Stimulated activated CD8-positive, alpha-beta memory T cell treated with anti-CD3 and anti-CD28 coated beads, Interleukin-7, amount 100 ng/mL, for 1 hour (primary cell): ENCODE measurements at regions not wholly inside any gene's neighbourhood (a gene's known extent, or its start where the extent isn't known, plus 50 kb on each side); places are given as distances from the start of the nearest gene placed in this dataset.
"Not testable (repeated sequence)": the region's sequence is repeated elsewhere in the genome, so short reads cannot be mapped to it uniquely, and the experiment has no call there.

Source experiments
- DNase-seq, 2 donors: peaks; one replicate each; pipeline ENCODE4 v3.0.0-alpha.2; 2020; ENCODE audit warnings: low read depth in 2 of 2

DNA sequence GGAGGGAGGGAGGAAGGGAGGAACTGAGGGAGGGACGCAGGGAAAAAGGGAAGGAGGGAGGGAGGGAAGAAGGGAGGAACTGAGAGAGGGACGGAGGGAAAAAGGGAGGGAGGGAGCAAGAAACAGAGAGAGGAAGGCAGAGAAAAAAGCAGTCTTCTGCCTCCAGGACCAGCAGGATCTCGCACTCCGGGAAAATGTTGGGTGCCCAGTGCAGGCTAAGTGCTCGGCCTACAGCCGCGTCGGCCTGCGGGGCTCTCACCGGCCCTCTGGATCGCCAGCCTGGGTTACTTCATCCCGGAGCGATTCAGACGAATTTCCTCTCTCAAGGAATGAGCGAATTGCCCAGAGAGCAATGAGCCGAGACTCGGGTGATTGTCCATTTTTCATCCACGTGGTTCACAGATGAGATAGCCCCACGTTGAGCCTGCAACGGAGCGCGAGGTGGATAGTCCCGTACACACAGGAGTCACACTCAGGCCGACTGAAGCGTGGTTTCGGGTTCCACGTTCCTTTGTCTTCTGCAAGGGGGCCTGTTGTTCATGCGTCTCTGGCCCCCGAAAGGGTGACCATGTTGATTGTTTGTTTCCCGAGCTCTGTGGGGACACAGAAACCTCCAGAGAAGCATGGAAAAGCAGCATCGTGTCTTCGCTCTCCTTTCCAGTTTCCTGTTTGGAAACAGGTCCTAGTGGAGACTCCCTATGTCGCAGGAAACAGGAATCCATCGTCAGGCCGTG, 1937.1 kb upstream of the DEFB115 start:
- DNase-seq: not testable (repeated sequence)

DNA sequence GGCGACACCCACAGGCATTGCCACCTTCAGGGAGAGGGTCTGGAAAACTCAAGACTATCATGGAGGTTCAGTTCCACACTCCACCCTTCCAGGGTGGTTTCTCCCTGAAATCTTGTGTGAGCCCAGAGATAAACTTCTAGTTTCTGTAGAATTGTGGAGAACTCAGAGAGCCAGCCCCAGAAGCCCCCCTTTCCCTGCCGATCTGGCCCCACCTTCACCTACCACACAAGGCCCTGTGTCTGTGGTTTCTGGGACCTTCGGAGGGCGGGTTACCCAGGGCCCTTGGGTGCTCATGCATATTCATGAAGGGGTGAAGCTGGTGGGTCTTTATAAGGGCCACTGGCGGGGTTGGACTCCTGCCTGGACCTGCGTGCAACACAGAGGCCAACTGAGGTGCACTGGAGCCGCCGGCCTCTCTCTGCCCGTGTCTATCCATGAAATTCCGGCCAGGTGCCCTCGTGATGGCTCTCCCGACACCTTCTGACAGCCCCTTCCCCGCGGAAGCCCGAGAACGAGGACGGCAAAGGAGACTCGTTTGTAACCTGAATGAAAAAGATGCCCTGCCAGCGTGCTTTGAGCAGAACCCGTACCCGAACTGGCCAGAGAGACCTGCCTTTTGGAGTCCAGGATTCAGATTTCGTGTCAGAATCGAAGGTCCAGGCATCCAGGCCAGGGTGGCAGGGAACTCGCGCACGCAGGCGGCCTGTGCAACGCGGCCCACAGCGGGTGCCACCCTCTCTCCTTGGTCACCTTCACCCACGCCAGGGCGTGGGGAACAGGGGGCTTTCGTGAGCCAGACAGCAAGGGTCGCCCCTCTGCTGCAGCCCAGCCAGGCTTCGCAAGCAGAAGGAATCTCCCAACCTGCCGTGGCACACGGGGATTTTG, 1933.6 kb upstream of the DEFB115 start:
- DNase-seq: not testable (repeated sequence)

DNA sequence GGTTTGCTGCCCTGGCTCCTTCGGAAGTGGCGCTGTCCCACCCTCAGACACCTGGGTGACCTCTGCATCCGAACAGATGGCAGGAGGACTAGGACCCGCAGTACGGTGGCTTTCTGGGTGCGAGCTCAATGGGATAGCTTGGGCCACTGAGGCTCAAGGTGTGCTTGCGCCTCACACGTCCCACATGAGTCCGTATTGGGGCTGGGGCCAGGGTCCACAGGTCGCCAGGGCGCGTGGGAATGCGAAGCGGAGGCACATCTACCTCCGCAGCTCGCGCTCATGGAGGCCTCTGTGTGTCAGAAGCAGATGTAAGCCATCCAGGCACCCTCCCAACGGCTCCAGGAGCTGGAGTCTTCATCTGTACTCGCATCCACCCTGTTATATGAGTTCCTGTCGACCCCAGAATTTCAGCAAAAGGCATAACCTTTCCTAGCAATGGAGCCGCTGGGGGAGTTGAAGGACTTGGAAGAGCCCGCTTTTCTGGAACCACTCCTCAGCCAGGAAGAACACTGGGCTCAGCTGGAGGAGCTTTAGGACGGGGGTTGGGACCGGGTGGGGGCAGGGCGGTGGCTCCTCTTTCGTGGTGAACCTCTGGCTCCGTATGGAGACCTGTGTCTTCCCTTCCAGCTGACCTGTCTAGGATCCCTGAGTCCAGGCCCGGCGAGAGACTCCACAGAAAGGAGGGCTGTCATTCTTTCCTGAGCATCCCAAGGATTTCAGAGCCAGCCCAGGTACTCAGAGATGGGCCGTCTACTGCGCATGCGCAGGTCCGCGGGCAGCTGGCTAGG, 1932.8 kb upstream of the DEFB115 start:
- not testable (repeated sequence) for DNase-seq

DNA sequence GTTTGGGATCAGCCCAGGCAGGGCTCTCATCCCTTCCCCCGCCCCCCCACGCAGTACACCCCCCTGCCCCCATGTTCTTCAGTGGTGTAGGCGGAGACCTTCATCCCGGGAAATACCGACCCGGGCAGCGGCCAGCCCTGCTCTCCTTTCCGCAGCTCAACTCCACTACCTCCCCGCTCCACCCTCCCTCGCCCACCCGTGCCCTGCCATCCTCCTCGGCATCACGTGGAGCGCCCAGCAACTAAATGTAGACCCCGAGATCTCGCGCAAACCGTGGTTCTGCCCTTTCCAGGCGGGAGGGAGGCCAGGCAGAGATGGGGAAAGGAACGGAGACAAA, 1932.2 kb upstream of the DEFB115 start:
- DNase-seq: no peak

DNA sequence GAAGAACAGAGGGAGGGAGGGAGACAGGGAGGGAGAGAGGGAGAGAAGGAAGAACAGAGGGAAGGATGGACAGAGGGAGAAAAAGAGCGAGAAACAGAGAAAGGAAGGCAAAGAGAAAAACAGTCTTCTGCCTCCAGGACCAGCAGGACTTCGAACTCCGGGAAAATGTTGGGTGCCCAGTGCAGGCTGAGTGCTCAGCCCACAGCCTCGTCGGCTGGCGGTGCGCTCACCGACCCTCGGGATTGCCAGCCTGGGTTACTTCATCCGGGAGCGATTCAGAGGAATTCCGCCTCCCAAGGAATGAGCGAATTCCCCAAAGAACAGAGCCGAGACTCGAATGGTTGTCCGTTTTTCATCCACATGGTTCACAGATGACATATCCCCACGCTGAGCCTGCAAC, 1931.7 kb upstream of the DEFB115 start:
- DNase-seq: not testable (repeated sequence)

DNA sequence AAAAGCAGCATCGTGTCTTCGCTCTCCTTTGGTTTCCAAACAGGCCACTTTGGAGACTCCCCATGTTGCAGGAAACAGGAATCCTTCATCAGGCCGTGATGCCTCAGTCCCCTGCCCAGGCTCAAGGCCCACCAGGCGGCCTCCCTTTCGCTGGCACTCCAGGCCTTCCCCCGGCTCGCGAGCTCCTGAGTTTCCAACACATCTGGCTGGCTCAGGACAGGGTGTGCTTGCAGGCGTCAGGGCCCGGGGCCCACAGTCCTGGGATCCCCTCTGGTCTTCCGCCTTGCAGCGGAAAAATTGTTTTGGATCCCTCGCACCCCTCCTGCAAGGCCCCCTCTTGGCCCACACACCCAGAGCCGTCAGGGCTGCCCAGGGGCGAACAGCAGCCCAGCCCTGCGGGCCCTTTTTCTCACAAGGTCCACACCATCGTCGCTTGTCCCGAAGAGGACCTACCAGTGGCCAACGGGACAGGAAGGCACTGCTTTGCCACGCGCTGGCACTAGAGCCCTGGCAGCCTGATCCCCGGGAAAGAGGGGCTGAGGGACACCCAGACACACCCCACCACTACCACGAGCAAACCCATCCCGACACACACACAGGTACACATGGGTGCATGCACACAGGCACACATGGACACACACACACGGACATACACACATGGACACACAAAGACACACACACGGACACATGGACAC, 1930.9 kb upstream of the DEFB115 start:
- no peak for DNase-seq

DNA sequence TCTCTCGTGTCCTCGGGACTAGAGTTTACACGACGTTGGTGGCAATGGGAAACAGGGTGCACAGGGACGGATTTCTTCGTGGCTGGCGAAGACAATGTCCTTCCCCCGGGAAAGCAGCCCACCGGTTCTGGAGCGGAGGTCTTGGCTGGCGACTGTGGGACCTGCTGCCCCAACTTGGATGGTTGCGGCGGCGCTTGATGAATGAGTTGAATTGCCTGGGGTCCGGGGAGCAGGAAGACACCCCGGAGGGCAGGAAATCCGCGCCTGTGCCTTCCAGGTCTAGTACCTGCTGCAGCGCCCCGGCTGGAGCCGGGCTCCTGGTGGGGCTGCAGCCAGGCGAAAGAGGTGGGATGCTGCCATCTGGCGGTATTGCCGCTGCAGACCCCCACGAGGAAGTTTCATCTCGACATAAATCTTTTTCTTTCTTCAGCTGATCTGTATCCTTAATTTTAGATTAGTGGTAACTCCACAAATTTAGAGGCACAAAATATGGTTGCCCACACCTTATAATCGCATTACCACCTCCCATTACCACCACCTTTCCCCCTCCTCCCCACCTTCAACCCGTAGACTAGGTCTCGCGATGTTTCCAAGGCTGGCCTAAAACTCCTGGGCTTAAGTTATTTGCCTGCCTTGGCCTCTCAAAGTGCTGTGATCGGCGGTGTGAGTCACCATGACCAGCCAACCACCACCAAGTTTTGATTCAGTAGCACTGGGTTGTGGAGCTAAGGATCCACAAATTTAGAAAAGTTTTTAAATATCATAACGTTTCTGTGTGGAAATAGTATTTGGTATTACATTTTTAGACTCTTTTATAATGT, 1929.7 kb upstream of the DEFB115 start:
- DNase-seq: peak in 1 of 2 donors; percentile 26

DNA sequence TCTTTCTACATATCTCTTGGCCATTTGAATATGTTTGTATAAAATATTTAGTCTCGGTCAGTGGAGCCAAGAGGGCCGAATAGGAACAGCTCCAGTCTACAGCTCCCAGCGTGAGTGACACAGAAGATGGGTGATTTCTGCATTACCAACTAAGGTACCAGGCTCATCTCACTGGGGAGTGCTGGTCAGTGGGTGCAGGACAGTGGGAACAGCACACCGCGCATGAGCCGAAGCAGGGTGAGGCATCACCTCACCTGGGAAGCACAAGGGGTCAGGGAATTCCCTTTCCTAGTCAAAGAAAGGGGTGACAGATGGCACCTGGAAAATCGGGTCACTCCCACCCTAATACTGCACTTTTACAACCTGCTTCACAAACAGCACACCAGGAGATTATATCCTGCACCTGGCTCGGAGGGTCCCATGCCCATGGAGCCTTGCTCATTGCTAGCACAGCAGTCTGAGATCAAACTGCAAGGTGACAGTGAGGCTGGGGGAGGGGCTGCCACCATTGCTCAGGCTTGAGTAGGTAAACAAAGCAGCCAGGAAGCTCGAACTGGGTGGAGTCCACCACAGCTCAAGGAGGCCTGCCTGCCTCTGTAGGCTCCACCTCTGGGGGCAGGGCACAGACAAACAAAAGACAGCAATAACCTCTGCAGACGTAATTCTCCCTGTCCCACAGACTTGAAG, 1926.9 kb upstream of the DEFB115 start:
- DNase-seq: not testable (repeated sequence)

DNA sequence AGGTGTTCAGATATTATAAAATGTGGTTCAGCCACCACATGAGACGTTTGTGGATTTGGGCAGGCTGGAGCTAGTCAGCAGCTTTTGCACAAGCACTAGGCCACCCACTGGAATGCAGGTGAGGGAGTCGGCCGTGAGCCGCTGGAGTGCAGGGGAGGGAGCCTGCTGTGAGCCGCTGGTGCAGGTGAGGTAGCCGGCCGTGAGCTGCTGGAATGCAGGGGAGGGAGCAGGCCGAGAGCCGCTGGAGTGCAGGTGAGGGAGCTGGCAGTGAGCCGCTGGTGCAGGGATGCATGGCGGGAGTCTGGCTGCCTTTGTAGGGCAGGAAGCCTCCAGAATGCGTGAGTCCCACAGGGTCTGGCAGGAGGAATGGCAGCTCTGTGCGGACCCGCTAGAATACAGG, 1907.6 kb upstream of the DEFB115 start:
- no peak for DNase-seq

DNA sequence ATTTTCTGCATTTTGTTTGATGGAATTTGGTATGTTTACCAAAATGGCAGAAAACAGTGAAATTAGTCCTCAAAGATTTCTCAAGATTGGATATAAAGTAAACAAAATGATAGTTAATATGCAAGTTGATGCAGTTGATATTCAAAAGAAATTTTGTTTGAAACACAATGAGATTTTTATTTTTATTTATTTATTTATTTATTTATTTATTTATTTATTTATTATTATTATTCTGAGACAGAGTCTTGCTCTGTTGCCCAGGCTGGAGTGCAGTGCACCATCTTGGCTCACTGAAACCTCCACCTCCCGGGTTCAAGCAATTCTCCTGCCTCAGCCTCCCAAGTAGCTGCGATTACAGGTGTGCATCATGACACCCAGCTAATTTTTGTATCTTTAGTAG, 1881.5 kb upstream of the DEFB115 start:
- not testable (repeated sequence) for DNase-seq

DNA sequence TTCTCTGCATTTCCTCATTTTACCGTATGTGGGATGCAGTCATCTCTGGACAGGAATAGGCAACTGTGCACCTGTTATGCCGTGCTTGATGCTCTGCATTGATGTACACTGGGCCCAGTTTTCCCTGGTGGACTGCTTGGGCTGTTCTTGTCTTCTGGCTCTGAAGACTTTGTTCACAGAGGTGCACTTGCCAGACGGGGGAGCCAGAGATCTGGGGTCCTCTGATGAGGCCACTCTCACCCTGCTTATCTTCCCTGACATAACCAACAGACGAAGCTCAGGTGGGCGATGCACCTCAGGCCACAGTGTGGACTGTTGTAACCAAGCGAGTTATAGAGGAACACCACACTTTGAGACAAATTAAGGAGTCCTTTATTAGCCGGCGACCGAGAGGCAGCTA, 1864.6 kb upstream of the DEFB115 start:
- not testable (repeated sequence) for DNase-seq

DNA sequence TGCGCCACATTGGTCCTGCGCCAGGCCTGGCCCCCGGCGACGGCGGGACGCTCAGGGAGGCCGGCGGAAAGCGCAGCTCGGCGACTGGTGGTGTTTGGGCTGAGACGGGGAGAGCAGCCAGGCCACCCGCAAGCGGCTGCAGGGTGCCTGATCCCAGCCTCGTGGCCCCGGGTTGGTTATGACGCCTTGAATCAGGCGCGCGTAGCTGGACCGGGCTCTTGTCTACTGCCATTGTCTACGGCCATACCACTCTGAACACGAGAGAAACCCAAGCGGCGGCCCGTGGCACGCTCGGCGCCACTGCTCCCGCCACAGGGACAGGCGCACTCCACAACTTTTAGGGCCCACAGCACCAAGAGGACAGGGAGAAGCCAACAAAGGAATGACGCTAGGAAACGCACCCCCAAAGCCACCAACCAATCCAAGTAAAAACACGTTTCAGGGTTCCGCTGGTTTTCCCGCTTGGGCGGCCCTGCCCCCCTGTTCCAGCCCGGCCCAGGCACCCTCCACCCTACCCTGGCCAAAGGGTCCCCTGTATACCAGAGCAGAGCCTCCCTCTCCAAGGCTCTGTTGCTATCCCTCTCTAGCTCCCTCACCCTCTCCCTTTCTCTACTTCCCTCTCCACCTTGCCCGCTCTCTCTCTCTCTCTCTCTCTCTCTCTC, 1849.3 kb upstream of the DEFB115 start:
- no peak for DNase-seq

DNA sequence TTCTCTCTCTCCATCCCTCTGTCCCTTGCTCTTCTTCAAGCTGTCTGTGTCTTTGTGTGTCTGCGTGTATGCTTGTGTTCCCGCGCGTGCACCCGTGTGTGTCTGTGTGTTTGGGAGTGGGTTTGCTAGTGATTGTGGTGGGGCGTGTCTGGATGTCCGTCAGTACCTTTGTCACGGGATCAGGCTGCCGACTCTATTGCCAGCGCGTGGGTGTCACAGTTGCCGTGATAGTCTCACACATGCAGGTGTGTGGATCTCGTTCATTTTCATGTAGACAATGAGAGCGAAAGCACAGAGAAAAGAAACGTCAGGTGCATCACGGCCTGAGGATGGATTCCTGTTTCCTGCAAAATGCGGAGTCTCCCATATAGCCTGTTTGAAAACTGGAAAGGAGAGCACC, 1848.8 kb upstream of the DEFB115 start:
- DNase-seq: not testable (repeated sequence)

DNA sequence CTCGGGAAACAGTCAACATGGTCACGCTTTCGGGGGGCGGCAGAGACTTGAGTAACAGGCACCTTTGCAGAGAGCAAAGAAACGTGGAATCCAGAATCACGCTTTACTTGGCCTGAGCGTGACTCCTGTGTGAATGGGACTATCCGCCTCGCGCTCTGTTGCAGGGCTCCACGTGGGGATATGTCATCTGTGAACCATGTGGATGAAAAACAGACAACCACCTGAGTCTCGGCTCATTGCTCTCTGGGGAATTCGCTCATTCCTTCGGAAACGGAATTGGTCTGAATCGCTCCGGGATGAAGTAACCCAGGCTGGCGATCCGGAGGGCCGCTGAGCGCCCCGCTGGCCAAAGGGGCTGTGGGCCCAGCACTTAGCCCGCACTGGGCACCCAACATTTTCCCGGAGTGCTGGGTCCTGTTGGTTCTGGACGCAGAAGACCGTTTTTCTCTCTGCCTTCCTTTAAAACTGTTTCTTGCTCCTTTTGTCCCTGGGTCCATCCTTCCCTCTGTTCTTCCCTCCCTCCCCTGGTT, 1848.2 kb upstream of the DEFB115 start:
- not testable (repeated sequence) for DNase-seq

DNA sequence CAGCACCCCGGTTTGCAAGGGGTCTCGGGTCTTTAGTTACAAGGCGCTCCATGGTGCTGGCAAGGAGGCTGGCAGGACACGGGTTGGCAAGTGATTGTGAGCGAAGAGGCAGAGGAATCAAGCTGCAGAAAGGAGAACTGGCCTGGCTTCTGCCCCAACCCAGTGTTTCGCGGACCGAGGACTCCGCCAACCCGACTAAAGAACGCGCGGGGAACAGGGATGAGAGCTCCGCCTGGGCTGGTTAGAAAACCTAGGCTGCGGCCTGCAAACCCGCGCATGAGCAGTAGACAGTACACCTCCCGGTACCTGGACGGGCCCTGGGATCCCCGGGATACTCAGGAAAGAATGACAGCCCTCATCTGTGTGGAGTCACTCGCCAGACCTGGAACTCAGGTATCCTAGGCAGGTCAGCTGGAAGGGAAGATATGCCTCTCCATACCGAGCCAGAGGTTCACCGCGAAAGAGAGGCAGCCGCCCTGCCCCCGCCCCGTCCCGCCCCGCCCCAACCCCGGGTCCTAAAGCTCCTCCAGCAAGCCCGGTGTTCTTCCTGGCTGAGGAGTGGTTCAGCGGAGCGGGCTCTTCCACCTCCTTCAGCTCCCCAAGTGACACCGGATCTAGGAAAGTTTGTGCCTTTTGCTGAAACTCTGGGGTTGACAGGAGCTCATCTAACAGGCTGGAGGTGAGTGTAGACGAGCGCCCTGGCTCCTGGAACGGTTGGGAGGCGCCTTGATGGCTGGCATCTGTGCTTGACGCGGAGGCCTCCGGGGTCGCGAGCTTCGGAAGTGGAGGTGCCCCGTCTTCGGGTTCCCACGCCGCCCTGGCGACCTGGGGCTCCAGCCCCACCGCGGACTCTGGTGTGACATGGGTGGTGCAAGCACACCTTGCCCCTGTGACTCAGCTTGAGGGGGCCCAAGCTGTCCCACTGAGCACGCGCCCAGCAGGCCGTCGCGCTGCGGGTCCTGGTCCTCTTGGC, 1847.3 kb upstream of the DEFB115 start:
- DNase-seq: no peak

DNA sequence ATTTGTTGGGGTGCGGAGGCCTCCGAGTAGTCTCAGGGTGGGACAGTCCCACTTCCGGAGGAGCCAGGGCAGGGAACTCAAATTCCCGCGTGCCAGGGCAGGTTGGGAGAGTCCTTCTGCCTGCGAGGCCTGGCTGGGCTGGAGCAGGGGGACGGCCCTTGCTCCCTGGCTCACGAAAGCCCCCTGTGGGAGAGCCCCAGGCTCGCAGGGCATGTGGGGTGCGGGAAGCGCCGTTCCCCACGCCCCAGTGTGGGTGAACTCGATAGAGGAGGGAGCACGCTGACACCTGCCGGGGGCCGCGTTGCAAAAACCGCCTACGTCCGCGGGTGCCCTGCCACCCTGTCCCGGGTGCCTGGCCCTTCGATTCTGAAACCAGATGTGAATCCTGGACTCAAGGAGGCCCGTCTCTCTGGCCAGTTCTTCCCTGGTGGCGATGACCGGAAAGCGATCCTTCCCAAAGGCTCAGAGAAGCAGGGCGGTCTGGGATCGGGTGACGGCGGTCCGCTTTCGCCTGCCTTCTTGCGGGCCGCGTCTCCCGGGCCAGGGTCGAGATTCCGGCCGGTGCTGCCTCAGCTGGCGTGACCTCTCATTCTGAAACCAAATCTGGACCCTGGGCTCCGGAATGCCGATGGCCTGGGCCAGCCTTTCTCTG, 1846.5 kb upstream of the DEFB115 start:
- no peak for DNase-seq

DNA sequence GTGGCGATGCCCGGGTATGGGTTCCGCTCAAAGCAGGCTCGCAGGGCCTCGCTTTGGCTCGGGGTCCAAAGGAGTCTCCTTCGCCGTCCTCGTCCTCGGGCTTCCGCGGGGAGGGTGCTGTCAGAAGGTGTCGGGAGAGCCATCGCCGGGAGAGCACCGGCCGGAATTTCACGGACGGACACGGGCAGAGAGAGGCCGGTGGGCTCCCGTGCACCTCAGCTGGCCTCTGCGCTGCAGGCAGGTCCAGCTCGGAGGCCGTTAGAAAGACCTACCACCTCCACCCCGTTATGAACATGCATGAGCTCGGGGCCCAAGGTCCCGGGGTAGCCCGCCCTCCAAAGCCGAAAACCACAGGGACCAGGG, 1846.0 kb upstream of the DEFB115 start:
- DNase-seq: not testable (repeated sequence)

DNA sequence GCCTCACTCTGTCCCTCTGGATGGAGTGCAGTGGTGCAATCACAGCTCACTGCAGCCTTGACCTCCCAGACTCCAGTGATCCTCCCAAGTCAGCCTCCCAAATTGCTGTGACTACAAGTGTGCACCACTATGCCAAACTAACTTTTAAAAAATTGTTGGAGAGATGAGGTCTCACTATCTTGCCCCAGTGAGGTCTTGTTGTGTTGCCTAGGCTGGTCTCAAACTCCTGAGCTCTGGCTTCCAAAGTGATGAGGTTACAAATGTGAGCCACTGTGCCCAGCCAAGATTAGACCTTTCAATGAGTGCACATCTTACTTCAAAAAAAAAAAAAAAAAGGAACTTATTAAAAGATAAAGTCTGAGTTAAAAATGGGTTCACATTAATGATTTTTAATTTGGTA, 1838.1 kb upstream of the DEFB115 start:
- DNase-seq: no peak
